Stimulated activated CD8-positive, alpha-beta memory T cell treated with anti-CD3 and anti-CD28 coated beads, Interleukin-12 subunit alpha, Interleukin-12 subunit beta, amount 100 ng/mL, for 24 hours (primary cell): ENCODE measurements at regions not wholly inside any gene's neighbourhood (a gene's known extent, or its start where the extent isn't known, plus 50 kb on each side); places are given as distances from the start of the nearest gene placed in this dataset.
"Not testable (repeated sequence)": the region's sequence is repeated elsewhere in the genome, so short reads cannot be mapped to it uniquely, and the experiment has no call there.

Experiments
- DNase-seq: peaks from one replicate; pipeline ENCODE4 v3.0.0-alpha.2; 2020; ENCODE audit errors: extremely low read depth

GRCh38 chr1:90864681-90865080 lies 147.6 kb upstream of the BARHL2 start:
- no peak for DNase-seq

GRCh38 chr1:90862782-90863181 lies 145.7 kb upstream of the BARHL2 start:
- DNase-seq, result no peak

- DNase-seq, result not testable (repeated sequence)
Measured at GRCh38 chr1:90861421-90861820, 144.3 kb upstream of the BARHL2 start.

- no peak for DNase-seq
Measured at GRCh38 chr1:90856463-90857007, 139.4 kb upstream of the BARHL2 start.

GRCh38 chr1:90854397-90854924 lies 137.4 kb upstream of the BARHL2 start:
- no peak for DNase-seq

- DNase-seq, result no peak
Measured at GRCh38 chr1:90851711-90852050, 134.6 kb upstream of the BARHL2 start.

GRCh38 chr1:90850898-90851710 lies 134.0 kb upstream of the BARHL2 start:
- peak; percentile 47 for DNase-seq

- DNase-seq, result no peak
Measured at GRCh38 chr1:90850181-90850897, 133.2 kb upstream of the BARHL2 start.

GRCh38 chr1:90841473-90841872 lies 124.4 kb upstream of the BARHL2 start:
- DNase-seq, result no peak

- DNase-seq, result no peak
Measured at GRCh38 chr1:90840352-90840751, 123.2 kb upstream of the BARHL2 start.

- no peak for DNase-seq
Measured at GRCh38 chr1:90839323-90839722, 122.2 kb upstream of the BARHL2 start.

GRCh38 chr1:90838720-90839119 lies 121.6 kb upstream of the BARHL2 start:
- DNase-seq, result no peak

- DNase-seq, result no peak
Measured at GRCh38 chr1:90837420-90837819, 120.3 kb upstream of the BARHL2 start.

GRCh38 chr1:90836345-90836679 lies 119.2 kb upstream of the BARHL2 start:
- DNase-seq, result no peak

GRCh38 chr1:90835661-90836344 lies 118.7 kb upstream of the BARHL2 start:
- DNase-seq, result no peak

- DNase-seq, result no peak
Measured at GRCh38 chr1:90834886-90835660, 118.0 kb upstream of the BARHL2 start.

GRCh38 chr1:90834354-90834885 lies 117.3 kb upstream of the BARHL2 start:
- no peak for DNase-seq

GRCh38 chr1:90833466-90834110 lies 116.5 kb upstream of the BARHL2 start:
- DNase-seq, result no peak

GRCh38 chr1:90831910-90832309 lies 114.8 kb upstream of the BARHL2 start:
- no peak for DNase-seq

GRCh38 chr1:90826834-90827233 lies 109.7 kb upstream of the BARHL2 start:
- DNase-seq, result no peak

GRCh38 chr1:90826024-90826423 lies 108.9 kb upstream of the BARHL2 start:
- DNase-seq, result no peak
